Middle frontal gyrus (tissue), 1 donor: ENCODE measurements at regions not wholly inside any gene's neighbourhood (a gene's known extent, or its start where the extent isn't known, plus 50 kb on each side); places are given as distances from the start of the nearest gene placed in this dataset.
"Not testable (repeated sequence)": the region's sequence is repeated elsewhere in the genome, so short reads cannot be mapped to it uniquely, and the experiment has no call there.

Source experiments
- DNase-seq: peaks from one replicate; pipeline ENCODE4 v3.0.0-alpha.2; 2015; ENCODE audit warnings: low spot score; ENCODE audit errors: extremely low spot score

GRCh38 chr1:71345491-71345890 lies 264.7 kb upstream of the ZRANB2 start:
- DNase-seq, result no peak

- no peak for DNase-seq
Measured at GRCh38 chr1:71343686-71344416, 263.0 kb upstream of the ZRANB2 start.

DNA sequence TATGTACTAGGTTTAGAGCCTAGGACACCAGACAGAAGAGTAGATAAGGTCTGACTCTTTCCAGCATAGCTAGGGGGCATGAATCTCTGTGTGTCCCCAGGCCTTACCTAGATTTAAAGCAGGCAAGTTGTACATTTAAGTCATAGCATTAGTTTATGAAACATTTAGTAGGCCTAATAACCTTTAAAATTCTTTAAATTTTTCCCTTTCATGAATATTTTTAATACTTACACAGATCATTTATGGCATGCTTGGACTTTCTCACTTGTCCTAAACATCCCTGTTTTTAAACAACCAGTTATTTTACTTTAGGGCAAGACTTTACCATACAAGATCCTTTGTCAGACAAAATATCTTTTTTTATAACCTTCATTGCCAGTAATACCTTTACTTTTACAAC lies 258.4 kb upstream of the ZRANB2 start:
- DNase-seq, result no peak

GRCh38 chr1:71330991-71331390 lies 250.2 kb upstream of the ZRANB2 start:
- DNase-seq, result no peak

DNA sequence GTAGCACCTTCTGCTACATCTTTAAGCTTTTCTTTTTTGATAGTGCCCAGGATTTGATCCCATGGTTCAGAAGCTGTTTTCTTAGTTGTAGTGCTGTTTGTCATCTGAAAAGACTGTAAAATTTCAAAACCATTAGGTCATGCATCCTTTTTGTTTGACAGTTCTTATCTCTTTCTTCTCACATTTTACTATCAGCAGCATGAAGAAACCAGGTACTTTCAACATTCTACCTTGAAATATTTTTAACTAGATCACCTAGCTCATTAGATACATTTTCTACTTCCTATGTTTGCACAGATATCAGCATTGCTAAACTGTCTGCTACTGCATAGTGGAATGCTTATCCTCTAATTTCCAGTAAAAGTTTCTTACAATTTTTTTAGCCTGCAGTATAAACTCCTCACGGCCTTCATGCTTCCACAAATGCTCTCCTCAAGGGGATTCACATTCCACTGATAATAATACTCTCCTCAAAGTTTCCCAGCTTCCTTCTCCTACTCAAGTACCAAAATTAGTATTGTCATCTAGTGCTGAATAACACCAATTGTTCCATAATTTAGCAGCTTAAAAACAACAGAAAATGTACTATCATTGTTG lies 243.9 kb upstream of the ZRANB2 start:
- DNase-seq, result no peak

- DNase-seq, result no peak
Measured at GRCh38 chr1:71312545-71312944, 231.7 kb upstream of the ZRANB2 start.

GRCh38 chr1:71311376-71311775 lies 230.5 kb upstream of the ZRANB2 start:
- no peak for DNase-seq

GRCh38 chr1:71307451-71307850 lies 226.6 kb upstream of the ZRANB2 start:
- no peak for DNase-seq

DNA sequence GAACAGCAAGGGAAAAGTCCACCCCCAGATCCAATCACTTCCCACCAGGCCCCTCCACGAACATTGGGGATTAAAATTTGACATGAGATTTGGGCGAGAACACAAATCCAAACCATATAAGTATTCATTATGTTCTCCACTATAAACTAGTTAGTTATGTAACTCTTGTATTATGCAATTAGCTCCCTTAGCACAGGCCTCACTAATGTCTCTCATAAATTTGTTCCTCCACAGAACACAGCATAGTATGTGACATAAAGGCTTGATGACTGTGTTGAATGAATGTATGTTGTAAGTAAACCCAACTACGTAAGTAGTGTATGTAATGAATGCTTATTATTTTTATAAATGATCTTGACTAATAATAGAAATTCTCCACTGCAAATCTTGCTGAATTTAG lies 223.3 kb upstream of the ZRANB2 start:
- DNase-seq, result no peak

- DNase-seq, result no peak
Measured at GRCh38 chr1:71303617-71304041, 222.8 kb upstream of the ZRANB2 start.

DNA sequence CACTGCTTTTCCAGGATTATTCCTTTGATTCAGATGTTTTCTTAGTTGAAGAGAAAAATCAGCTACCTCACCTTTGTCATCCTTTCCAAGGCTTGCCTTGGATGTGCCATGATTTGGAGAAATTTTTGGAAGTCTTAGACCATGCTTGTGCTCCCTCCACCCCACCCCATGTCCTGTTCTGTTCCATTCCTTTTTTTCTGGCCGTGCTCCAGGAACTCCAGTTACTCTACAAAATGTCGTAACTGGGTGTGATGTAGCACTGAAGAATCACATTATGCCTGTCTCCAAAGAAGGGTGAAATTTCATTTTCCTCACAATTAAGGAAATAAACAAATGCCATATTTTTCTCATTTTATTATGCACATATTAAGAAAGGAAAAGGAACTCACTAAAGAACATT lies 217.8 kb upstream of the ZRANB2 start:
- no peak for DNase-seq

DNA sequence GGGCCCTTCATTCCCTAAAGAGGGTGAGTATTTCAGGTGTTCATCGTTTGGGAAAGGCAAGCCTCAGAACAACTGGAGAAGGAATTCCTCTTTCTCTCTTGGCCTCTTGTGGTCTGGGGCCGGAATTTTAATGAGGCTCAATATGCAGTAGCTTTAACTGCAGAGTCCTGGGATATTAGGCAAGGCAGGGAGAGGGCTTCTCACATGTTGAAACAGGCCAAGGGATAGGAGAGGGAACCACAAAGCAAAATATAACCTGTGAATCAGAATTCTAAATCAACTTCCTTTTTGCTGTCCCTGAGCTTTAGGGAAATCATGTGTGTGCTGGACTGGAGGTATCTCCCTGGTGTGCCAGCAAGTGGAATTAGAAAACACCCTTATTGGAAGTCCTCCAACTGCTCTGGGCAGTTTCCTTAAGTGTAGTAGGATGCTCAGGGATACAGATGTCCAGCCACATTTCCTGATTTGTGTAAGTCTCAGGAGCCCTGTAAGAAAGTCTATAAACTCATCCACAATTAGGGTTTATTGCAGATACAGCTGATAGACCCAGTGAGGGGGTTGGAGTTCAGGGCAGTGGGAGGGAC lies 215.8 kb upstream of the ZRANB2 start:
- DNase-seq, result no peak

GRCh38 chr1:71295350-71295749 lies 214.5 kb upstream of the ZRANB2 start:
- no peak for DNase-seq

- no peak for DNase-seq
Measured at GRCh38 chr1:71294178-71294577, 213.3 kb upstream of the ZRANB2 start.

DNA sequence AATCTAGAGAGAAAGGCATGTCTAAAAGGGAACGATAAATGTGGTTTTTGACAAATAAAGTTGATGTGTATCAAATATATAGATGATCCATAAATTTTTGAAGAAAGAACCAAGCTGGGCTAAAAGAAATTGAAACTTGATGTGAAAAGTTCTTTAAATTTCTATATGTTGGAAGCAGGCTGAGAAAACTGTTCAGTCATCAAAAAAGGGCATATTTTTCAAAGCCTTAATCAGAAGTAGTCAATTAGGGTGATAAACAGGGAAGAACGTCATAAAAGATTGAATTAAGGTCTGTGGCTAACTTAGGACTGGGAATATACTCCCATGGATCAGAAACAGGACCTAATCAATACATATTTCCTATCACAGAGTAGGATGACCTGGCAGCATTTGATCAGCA lies 211.4 kb upstream of the ZRANB2 start:
- DNase-seq, result no peak

DNA sequence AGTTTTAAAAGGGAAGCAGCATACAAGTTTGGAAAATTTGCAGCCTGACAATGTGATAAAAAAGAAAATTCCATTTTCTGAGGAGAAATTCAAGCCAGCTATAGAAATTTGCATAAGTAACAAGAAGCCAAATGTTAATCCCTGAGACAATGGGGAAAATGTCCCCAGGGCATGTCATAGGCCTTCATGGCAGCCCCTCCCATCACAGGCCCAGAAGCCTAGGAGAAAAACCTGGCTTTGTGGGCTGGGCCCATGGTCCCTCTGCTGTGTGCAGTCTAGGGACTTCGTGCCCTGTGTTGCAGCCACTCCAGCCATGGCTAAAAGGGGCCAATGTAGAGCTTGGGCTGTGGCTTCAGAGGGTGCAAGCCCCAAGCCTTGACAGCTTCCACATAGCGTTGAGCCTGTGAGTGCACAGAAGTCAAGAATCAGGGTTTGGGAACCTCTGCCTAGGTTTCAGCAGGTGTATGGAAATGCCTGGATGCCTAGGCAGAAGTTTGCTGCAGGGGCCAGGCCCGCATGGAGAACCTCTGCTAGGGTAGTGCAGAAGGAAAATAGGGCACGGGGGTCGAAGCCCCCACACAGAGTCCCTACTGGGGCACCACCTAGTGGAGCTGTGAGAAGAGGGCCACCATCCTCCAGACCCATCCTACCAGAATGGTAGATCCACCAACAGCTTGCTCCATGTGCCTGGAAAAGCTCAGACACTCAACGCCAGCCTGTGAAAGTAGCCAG lies 209.8 kb upstream of the ZRANB2 start:
- not testable (repeated sequence) for DNase-seq

- no peak for DNase-seq
Measured at GRCh38 chr1:71285529-71285928, 204.7 kb upstream of the ZRANB2 start.

DNA sequence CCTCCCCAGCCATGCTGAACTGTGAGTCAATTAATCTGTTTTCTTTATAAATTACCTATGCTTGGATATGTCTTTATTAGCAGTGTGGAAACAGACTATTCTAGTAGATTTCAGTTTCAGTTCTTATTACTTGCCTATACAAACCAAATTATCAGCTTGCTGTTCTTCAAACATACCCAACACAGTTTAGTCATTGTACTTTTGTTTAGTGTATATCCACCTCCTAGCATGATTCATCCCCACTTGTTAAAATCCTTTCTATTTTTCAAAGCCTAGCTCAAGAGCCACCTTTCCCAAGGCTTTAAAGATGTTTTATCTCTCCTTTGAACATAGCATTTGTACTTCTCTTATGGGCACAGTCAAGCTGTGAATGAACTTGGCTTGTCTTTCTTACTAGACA lies 195.6 kb upstream of the ZRANB2 start:
- DNase-seq, result no peak

- no peak for DNase-seq
Measured at GRCh38 chr1:71273334-71273733, 192.5 kb upstream of the ZRANB2 start.

- DNase-seq, result no peak
Measured at GRCh38 chr1:71270394-71270915, 189.6 kb upstream of the ZRANB2 start.

DNA sequence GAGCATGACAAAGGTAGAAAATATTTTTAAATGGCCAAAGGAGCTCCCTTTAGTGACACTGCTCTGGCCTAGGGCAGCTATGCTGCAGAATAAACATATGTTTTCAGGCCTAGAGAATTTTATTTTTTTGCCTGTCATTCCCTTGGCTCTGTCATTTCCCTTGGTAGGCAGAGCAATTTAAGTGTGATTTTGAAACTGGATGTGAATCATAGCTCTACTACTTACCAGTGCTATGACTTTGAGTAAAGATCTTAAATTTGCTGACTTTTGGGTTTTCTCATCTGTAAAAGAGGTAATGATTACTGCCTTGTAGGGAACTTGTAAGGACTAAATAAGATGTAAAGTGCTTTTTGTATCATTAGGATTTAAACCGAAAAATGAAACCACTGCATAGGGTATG lies 189.0 kb upstream of the ZRANB2 start:
- no peak for DNase-seq

- no peak for DNase-seq
Measured at GRCh38 chr1:71269179-71269578, 188.3 kb upstream of the ZRANB2 start.
